ENCODE measurements at regions not wholly inside any gene's neighbourhood (a gene's known extent, or its start where the extent isn't known, plus 50 kb on each side); places are given as distances from the start of the nearest gene placed in this dataset.
A peak's percentile ranks its signal among the peaks of the same experiment; 100 is the strongest.
"Not testable (repeated sequence)": the region's sequence is repeated elsewhere in the genome, so short reads cannot be mapped to it uniquely, and the experiment has no call there.

DNA sequence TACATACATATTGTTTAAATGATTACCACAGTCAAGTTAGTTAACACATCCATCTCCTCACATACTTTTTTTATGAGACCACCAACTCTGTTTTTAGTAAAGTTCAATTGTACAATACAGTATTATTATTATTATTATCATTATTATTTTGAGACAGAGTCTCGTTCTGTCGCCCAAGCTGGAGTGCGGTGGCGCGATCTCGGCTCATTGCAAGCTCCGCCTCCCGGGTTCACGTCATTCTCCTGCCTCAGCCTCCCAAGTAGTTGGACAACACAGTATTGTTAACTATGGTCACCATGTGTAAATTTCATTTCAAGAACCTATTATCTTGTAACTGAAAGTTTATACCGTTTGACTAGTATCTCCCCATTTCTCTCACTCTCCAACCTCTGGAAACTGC lies 942.0 kb upstream of the FBXO33 start:
- no peak for DNase-seq (ENCODE audit: low read depth, low spot score)
- no peaks in the 10 kb centered on the region for H3K27me3 ChIP-seq (ENCODE audit: insufficient read depth, insufficient read length)
- H3K4me1 ChIP-seq (ENCODE audit: insufficient read depth, insufficient read length): no peaks in the 10 kb centered on the region
- TF ChIP-seq ZNF274 (IDR thresholded peaks at IDR 0.05; ENCODE audit: low read depth, low read length): no peak
- TF ChIP-seq SUZ12 (IDR thresholded peaks at IDR 0.05; ENCODE audit: extremely low read depth, insufficient read depth, insufficient read length): no peak
- TF ChIP-seq YY1 (IDR thresholded peaks at IDR 0.05; ENCODE audit: insufficient read depth, insufficient read length): no peak
- no peak overlapping the region for H3K4me3 ChIP-seq (ENCODE audit: insufficient read length, low read depth)
- no peaks in the 10 kb centered on the region for H3K9me3 ChIP-seq (ENCODE audit: insufficient read depth, low read length)
- no peak overlapping the region for H3K9ac ChIP-seq (ENCODE audit: insufficient read length, low read depth)
- H3K36me3 ChIP-seq (ENCODE audit: insufficient read depth, insufficient read length, low read length): no peaks in the 10 kb centered on the region

DNA sequence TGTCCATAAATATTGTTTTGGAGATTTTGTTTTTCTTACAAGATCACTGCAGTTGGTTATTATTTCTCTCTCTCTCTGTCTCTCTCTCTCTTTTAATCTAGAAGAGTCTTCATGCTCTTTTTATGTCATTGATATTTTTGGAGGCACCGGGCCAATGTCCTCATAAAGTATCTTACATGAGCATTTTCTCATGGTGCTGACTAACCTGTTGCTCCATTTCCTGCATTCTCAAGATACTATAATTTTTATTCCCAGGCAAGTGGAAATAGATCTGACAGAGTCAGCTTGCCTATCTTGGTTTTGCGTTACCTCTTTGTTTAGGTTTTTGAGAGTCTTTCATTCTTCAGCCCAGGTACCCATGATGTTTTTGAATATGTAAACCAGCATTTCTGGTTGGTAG lies 938.8 kb upstream of the FBXO33 start:
- DNase-seq (ENCODE audit: low read depth, low spot score): no peak
- TF ChIP-seq SUZ12 (IDR thresholded peaks at IDR 0.05; ENCODE audit: extremely low read depth, insufficient read depth, insufficient read length) (no peak), ZNF274 (IDR thresholded peaks at IDR 0.05; ENCODE audit: low read depth, low read length) (no peak)

DNA sequence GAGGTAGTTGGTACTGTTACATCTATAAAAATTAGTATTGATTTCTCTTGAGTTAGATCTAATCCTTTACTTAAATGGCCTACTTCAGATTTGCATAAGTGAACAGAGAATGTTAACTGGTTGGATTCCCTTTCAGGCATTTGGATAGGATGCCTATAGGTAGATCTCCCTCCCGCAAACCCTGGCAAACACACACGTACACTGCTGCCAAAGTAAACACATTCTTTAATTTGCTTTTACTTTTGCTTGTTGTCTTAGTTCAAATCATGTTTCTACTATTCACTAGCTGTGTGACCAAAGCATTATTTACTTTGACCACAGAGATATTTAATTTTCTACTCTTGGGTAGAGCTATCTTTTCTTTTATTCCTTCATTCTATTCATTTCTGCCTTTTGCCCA lies 936.1 kb upstream of the FBXO33 start:
- no peak for TF ChIP-seq SUZ12 (IDR thresholded peaks at IDR 0.05; ENCODE audit: extremely low read depth, insufficient read depth, insufficient read length)
- Histone ChIP-seq H3K9ac (ENCODE audit: insufficient read length, low read depth) (no peak overlapping the region), H3K4me1 (ENCODE audit: insufficient read depth, insufficient read length) (no peaks in the 10 kb centered on the region), H3K4me3 (ENCODE audit: insufficient read length, low read depth) (no peak overlapping the region), H3K9me3 (ENCODE audit: insufficient read depth, low read length) (no peaks in the 10 kb centered on the region), H3K27me3 (ENCODE audit: insufficient read depth, insufficient read length) (no peaks in the 10 kb centered on the region), H3K36me3 (ENCODE audit: insufficient read depth, insufficient read length, low read length) (no peaks in the 10 kb centered on the region)
- no peak for DNase-seq (ENCODE audit: low read depth, low spot score)

More for the DNA sequence above, 938.8 kb upstream of the FBXO33 start:
- H3K36me3 ChIP-seq (ENCODE audit: insufficient read depth, insufficient read length, low read length): no peaks in the 10 kb centered on the region
- no peak overlapping the region for H3K9ac ChIP-seq (ENCODE audit: insufficient read length, low read depth)
- no peak overlapping the region for H3K4me3 ChIP-seq (ENCODE audit: insufficient read length, low read depth)
- H3K9me3 ChIP-seq (ENCODE audit: insufficient read depth, low read length): no peaks in the 10 kb centered on the region
- H3K27me3 ChIP-seq (ENCODE audit: insufficient read depth, insufficient read length): no peaks in the 10 kb centered on the region
- H3K4me1 ChIP-seq (ENCODE audit: insufficient read depth, insufficient read length): no peaks in the 10 kb centered on the region

DNA sequence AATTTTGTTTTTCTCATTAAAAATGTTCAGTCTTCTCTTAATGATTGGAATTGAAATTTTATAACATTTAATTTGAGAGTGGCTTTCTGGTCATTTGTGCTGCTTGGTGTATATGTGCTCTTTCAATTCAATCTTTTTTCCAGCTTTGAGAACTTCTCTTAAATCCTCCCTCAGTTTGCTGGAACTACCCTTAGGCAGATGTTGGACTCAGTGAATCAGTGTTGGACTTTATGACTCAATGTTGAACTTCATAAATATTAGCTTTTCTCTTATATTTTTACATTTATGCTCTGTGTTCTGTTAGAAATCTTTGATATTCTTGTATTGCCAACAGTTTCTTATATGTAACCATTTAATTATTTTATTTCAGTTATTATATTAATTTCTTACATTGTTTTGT lies 935.5 kb upstream of the FBXO33 start:
- Histone ChIP-seq H3K9ac (ENCODE audit: insufficient read length, low read depth) (no peak overlapping the region), H3K4me1 (ENCODE audit: insufficient read depth, insufficient read length) (no peaks in the 10 kb centered on the region), H3K27me3 (ENCODE audit: insufficient read depth, insufficient read length) (no peaks in the 10 kb centered on the region), H3K36me3 (ENCODE audit: insufficient read depth, insufficient read length, low read length) (no peaks in the 10 kb centered on the region), H3K4me3 (ENCODE audit: insufficient read length, low read depth) (no peak overlapping the region), H3K9me3 (ENCODE audit: insufficient read depth, low read length) (no peaks in the 10 kb centered on the region)
- TF ChIP-seq ZNF274 (IDR thresholded peaks at IDR 0.05; ENCODE audit: low read depth, low read length) (no peak), SUZ12 (IDR thresholded peaks at IDR 0.05; ENCODE audit: extremely low read depth, insufficient read depth, insufficient read length) (no peak), YY1 (IDR thresholded peaks at IDR 0.05; ENCODE audit: insufficient read depth, insufficient read length) (no peak)
- no peak for DNase-seq (ENCODE audit: low read depth, low spot score)

DNA sequence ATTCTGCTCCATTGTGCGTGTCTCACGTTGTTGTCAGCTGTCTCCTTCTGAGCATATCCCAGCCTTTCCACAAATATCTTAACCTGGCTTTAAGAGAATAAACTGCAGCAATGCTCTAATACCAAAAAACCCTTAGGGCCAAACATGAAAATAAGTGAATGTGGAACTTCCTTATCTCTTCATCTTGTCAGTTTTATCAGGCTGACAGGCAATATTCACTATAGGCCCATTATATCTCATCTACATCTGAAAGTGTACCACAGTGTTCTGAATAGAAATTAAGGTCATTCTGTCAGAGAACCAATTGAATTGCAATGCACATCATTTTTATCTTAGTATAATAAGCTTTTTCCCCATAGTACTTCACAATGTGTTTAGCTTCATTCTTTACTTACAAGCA lies 933.1 kb upstream of the FBXO33 start:
- Histone ChIP-seq H3K36me3 (ENCODE audit: insufficient read depth, insufficient read length, low read length) (no peaks in the 10 kb centered on the region), H3K9ac (ENCODE audit: insufficient read length, low read depth) (no peak overlapping the region), H3K27me3 (ENCODE audit: insufficient read depth, insufficient read length) (no peaks in the 10 kb centered on the region), H3K4me3 (ENCODE audit: insufficient read length, low read depth) (no peak overlapping the region), H3K9me3 (ENCODE audit: insufficient read depth, low read length) (peaks cover 4% of the 10 kb centered on the region; the same call in 1 of the 2 replicates), H3K4me1 (ENCODE audit: insufficient read depth, insufficient read length) (no peaks in the 10 kb centered on the region)
- no peak for DNase-seq (ENCODE audit: low read depth, low spot score)
- TF ChIP-seq ZNF274 (IDR thresholded peaks at IDR 0.05; ENCODE audit: low read depth, low read length) (no peak), SUZ12 (IDR thresholded peaks at IDR 0.05; ENCODE audit: extremely low read depth, insufficient read depth, insufficient read length) (no peak), YY1 (IDR thresholded peaks at IDR 0.05; ENCODE audit: insufficient read depth, insufficient read length) (no peak)

DNA sequence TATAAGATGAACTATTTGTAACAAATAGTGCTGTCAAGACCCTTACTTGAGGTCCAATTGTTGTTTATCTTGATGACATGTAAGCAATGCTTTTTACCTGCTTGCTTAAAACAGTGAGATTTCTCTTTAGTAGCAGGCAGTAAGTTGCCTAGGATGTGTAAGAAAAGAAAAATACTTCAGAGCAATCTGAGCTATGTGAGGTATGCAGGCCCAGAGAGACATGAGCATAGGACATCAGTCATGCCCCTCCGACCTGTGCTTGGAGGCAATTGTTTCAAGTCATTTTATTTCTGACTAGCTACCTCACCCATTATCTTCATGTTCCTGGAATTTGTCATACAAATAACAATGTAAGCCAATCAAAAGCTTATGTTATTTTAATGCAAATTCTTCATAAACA lies 930.6 kb upstream of the FBXO33 start:
- no peak overlapping the region for H3K9ac ChIP-seq (ENCODE audit: insufficient read length, low read depth)

DNA sequence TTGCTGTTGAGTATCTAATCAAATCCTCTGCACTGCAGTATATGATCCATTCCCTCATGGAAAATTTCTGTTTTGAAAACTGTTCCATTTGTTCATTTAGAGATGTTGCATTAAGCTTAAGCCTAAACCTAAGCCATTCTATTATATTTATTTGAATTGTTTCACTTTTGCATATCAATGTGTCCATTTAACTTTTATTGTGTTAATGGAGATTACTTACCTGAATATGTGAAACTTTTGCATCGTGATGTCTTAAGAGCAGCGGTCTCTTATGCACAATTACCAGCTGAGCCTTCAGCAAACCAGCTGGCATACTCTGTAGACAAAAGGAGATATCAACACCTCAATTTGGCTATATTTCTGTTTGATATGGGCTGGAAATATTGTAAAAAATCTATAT lies 922.5 kb upstream of the FBXO33 start:
- no peak for TF ChIP-seq SUZ12 (IDR thresholded peaks at IDR 0.05; ENCODE audit: extremely low read depth, insufficient read depth, insufficient read length)
- no peak for TF ChIP-seq ZNF274 (IDR thresholded peaks at IDR 0.05; ENCODE audit: low read depth, low read length)
- TF ChIP-seq YY1 (IDR thresholded peaks at IDR 0.05; ENCODE audit: insufficient read depth, insufficient read length): no peak
- no peaks in the 10 kb centered on the region for H3K4me1 ChIP-seq (ENCODE audit: insufficient read depth, insufficient read length)
- DNase-seq (ENCODE audit: low read depth, low spot score): no peak
- H3K9ac ChIP-seq (ENCODE audit: insufficient read length, low read depth): no peak overlapping the region
- H3K4me3 ChIP-seq (ENCODE audit: insufficient read length, low read depth): no peak overlapping the region
- H3K27me3 ChIP-seq (ENCODE audit: insufficient read depth, insufficient read length): no peaks in the 10 kb centered on the region
- H3K9me3 ChIP-seq (ENCODE audit: insufficient read depth, low read length): peaks cover 5% of the 10 kb centered on the region; the same call in 1 of the 2 replicates
- H3K36me3 ChIP-seq (ENCODE audit: insufficient read depth, insufficient read length, low read length): no peaks in the 10 kb centered on the region

More for the DNA sequence above, 930.6 kb upstream of the FBXO33 start:
- Histone ChIP-seq H3K36me3 (ENCODE audit: insufficient read depth, insufficient read length, low read length) (no peaks in the 10 kb centered on the region), H3K9me3 (ENCODE audit: insufficient read depth, low read length) (peaks cover 15% of the 10 kb centered on the region; the same call in 1 of the 2 replicates), H3K27me3 (ENCODE audit: insufficient read depth, insufficient read length) (no peaks in the 10 kb centered on the region), H3K4me3 (ENCODE audit: insufficient read length, low read depth) (no peak overlapping the region), H3K4me1 (ENCODE audit: insufficient read depth, insufficient read length) (no peaks in the 10 kb centered on the region)
- TF ChIP-seq ZNF274 (IDR thresholded peaks at IDR 0.05; ENCODE audit: low read depth, low read length): no peak
- DNase-seq (ENCODE audit: low read depth, low spot score): no peak

DNA sequence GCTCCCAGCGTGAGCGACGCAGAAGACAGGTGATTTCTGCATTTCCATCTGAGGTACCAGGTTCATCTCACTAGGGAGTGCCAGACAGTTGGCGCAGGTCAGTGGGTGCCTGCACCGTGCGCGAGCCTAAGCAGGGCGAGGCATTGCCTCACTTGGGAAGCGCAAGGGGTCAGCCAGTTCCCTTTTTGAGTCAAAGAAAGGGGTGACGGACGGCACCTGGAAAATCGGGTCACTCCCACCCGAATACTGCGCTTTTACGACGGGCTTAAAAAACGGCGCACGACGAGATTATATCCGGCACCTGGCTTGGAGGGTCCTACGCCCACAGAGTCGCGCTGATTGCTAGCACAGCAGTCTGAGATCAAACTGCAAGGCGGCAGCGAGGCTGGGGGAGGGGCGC lies 915.9 kb upstream of the FBXO33 start:
- H3K9me3 ChIP-seq (ENCODE audit: insufficient read depth, low read length); DNase-seq (ENCODE audit: low read depth, low spot score); H3K4me1 ChIP-seq (ENCODE audit: insufficient read depth, insufficient read length); H3K27me3 ChIP-seq (ENCODE audit: insufficient read depth, insufficient read length); H3K36me3 ChIP-seq (ENCODE audit: insufficient read depth, insufficient read length, low read length): not testable (repeated sequence)
- H3K9ac ChIP-seq (ENCODE audit: insufficient read length, low read depth): peak overlapping the region; percentile 50
- peak overlapping the region; percentile 65 for H3K4me3 ChIP-seq (ENCODE audit: insufficient read length, low read depth)
